C4-2B (cell line): ENCODE measurements at regions not wholly inside any gene's neighbourhood (a gene's known extent, or its start where the extent isn't known, plus 50 kb on each side); places are given as distances from the start of the nearest gene placed in this dataset.

Source experiments
- H3K27ac ChIP-seq: fragments of 450-650 bp; 2 replicates; pipeline ENCODE4 v1.5.1; 2017
- ZFX ChIP-seq: fragments of 450-650 bp; IDR thresholded peaks from 2 replicates; pipeline ENCODE4 v1.6.1; 2017
- TF ChIP-seq, protein P1 (sequence below): fragments of 450-650 bp; conservative IDR thresholded peaks from 2 replicates; pipeline ENCODE4 v1.5.1; 2017; ENCODE audit warnings: mild to moderate bottlenecking

DNA sequence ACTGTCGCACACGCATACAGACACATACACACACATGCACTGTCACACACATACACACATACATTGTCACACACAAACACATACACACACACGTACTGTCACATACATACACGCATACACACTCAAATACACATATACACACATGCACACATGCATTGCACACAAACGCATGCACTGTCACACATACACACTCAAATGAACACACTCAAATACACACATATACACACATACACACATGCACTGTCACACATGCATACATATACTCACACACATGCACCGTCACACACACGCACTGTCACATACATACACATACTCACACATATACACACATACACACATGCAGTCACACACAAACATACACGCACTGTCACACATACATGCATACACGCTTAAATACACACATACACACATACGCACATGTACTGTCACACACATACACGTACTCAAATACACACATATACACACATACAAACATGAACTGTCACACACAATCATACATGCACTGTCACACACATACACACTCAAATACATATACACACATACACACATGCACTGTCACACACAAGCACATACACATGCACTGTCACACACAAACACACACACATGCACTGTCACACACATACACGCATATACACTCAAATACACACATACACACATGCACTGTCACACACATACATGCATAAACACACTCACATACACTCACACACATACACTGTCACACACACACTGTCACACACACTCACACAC lies 548.6 kb upstream of the BTBD3 start:
- no peak for TF ChIP-seq ZFX
- TF ChIP-seq, protein P1, sequence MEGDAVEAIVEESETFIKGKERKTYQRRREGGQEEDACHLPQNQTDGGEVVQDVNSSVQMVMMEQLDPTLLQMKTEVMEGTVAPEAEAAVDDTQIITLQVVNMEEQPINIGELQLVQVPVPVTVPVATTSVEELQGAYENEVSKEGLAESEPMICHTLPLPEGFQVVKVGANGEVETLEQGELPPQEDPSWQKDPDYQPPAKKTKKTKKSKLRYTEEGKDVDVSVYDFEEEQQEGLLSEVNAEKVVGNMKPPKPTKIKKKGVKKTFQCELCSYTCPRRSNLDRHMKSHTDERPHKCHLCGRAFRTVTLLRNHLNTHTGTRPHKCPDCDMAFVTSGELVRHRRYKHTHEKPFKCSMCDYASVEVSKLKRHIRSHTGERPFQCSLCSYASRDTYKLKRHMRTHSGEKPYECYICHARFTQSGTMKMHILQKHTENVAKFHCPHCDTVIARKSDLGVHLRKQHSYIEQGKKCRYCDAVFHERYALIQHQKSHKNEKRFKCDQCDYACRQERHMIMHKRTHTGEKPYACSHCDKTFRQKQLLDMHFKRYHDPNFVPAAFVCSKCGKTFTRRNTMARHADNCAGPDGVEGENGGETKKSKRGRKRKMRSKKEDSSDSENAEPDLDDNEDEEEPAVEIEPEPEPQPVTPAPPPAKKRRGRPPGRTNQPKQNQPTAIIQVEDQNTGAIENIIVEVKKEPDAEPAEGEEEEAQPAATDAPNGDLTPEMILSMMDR: no peak
- no peak overlapping the region for H3K27ac ChIP-seq

DNA sequence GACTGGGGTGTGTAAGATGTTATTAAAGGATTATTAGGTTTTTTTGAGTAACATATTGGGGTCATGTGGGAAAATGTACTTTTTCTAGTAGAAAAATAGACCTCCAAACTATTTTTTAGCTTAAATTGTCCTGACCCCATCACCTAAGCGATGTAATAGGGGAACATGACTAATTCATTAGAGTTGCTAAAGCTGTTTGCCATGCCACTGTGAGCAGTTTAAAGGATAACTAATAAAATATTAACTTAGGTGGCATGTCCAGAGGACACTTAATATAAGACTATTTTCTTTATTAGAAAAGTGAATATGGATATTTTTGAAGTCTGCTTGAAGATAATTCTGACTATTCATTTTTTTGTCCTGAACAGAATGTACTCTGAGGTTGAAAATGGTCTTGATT lies 545.9 kb upstream of the BTBD3 start:
- TF ChIP-seq, protein P1: no peak
- TF ChIP-seq ZFX: no peak
- no peak overlapping the region for H3K27ac ChIP-seq

DNA sequence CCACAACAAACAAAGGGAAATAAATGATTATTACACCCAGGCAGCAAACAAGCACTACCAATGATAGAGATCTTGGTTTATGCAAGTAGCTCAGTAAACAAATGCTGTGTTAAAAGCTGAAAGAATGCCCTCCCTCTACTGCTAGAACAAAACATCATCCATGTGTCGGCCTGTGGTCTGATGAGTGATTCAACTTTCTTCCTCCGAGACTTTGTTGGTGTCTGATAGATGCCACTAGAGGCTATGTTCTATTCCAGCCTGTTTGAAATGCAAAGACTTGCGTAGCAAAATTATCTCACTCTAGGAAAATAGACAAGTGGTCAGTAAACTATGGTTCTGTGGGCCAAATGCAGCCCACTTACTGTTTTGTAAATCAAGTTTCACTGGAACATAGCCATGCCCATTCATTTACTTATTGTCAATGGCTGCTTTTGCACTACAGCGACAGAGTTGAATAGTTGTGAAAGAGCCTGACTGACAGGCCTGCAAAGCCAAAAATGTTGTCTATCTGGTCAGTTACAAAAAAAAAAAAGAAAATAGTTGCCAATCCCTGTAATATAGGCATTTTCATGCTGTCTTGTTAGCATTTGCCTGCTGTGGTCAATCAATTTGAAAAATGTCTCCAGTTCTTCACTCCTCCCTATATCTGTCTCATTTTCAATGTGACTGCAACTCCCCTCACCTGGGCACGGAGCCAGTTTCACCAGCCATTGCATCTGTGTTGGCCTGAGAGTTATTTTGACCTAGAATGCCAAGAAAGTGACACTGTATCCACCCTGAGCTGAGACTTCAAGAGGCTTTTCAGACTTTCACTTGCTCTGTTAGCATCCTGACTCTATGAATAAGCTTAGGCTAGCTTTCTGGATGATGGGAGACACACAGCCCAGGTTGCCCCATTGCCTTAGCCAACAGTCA lies 544.6 kb upstream of the BTBD3 start:
- H3K27ac ChIP-seq: no peak overlapping the region
- TF ChIP-seq, protein P1: no peak
- no peak for TF ChIP-seq ZFX

DNA sequence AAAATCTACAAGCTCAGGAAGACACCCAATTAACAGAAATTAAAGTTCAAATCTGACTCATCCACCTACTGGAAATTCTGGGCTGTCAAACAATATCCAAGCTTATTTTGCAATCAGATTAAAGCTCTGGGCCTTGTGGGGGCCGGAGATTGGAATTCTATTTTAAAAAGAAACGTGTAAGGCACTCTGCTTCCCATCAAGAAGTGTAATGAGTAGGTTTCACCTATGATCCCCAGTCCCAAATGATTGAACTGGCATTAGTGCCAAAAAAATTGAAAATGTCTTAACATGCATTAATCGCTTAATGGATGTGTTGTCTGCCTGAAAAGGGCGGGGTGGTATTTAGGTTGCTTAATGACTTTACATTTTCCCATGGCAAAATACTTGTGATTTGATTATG lies 542.4 kb upstream of the BTBD3 start:
- TF ChIP-seq, protein P1: no peak
- TF ChIP-seq ZFX: no peak
- H3K27ac ChIP-seq: no peak overlapping the region

DNA sequence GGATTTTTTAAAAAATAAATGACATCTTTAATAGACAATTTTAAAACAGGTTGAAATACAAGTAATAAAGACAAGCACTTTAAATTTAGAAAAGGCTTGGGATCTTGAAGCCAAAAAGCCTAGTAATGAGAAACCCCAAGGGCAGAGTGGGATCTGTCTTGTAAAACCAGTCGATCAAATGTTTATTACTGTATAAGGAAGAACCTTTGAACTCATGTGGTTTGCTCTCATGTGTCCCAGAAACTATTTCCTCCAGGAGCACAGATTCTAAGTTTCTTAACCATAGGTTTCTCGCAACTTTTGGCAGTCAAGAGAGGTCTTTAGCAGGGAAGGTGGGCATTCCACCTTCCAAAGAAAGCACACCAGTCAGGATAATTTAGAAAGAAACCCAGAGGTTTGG lies 541.7 kb upstream of the BTBD3 start:
- H3K27ac ChIP-seq: no peak overlapping the region
- TF ChIP-seq ZFX: no peak
- TF ChIP-seq, protein P1: no peak

DNA sequence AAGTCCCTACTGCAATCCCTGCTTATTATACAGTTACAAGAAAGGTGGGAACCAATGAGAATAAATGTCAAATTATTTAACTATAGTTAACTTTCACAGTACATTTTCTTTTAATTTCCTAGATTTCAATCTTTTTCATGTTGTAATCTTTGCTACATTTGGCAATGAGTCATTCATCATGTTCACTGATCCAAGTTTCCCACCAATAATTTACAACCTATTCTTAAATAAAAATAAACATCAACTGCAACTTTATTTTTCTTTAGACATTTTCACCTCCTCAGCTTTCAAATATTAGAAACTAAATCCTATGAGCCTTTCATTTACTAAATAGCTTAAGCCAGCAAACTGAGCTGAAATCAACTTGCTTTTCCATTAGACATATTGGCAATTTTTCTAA lies 541.3 kb upstream of the BTBD3 start:
- TF ChIP-seq, protein P1: no peak
- no peak for TF ChIP-seq ZFX
- no peak overlapping the region for H3K27ac ChIP-seq

DNA sequence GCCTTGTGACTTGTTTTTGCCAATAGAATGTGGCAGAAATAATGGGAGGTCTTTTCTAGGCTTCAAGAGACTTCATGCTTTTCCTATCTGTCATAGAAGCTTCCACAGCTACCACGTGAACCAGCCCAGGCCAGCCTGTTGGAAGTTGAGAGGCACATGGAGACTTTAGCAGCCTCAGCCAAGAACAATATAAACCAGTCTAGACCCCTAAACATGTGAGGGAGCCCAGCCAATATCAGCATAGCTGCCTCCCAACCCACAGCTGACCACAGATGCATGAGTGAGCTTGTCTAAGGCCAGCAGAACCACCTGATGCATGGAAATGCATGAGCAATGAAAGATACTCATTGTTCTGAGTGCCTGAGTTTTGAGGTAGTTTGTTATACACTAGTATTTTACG lies 540.7 kb upstream of the BTBD3 start:
- H3K27ac ChIP-seq: no peak overlapping the region
- TF ChIP-seq, protein P1: no peak
- no peak for TF ChIP-seq ZFX
